ENCODE measurements at regions not wholly inside any gene's neighbourhood (a gene's known extent, or its start where the extent isn't known, plus 50 kb on each side); places are given as distances from the start of the nearest gene placed in this dataset.

DNA sequence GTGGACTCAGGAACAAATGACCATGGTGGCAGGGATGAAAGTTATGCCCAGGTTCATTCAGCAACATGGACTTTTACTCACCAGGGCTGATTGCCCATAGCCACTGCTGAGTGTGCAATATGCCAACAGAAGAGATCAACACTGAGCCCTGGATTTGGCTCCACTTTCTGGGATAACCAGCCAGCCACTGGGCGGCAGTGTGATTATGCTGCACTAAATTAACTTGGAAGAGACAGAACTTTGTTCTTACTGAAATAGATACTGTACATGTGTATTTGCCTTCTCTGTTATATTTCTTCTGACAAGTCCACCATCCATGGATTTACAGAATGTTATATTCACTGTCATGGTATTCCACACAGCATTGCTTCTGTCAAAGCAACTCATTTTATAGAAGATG, 257.4 kb downstream of the TDRD3 start:
- Histone ChIP-seq H3K4me3 (no peak overlapping the region), H3K27ac (no peak overlapping the region), H3K27me3 (no peaks in the 10 kb centered on the region), H3K9me3 (no peaks in the 10 kb centered on the region), H3K4me1 (no peaks in the 10 kb centered on the region), H3K36me3 (no peaks in the 10 kb centered on the region)
- no peak for TF ChIP-seq POLR2A (IDR thresholded peaks at IDR 0.05)
- TF ChIP-seq, protein P1, sequence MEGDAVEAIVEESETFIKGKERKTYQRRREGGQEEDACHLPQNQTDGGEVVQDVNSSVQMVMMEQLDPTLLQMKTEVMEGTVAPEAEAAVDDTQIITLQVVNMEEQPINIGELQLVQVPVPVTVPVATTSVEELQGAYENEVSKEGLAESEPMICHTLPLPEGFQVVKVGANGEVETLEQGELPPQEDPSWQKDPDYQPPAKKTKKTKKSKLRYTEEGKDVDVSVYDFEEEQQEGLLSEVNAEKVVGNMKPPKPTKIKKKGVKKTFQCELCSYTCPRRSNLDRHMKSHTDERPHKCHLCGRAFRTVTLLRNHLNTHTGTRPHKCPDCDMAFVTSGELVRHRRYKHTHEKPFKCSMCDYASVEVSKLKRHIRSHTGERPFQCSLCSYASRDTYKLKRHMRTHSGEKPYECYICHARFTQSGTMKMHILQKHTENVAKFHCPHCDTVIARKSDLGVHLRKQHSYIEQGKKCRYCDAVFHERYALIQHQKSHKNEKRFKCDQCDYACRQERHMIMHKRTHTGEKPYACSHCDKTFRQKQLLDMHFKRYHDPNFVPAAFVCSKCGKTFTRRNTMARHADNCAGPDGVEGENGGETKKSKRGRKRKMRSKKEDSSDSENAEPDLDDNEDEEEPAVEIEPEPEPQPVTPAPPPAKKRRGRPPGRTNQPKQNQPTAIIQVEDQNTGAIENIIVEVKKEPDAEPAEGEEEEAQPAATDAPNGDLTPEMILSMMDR (IDR thresholded peaks at IDR 0.05) = peak; percentile 29 to 63 (median 54)
- WGBS, 4 donors = 13 to 25% (median 21%) methylated on average over 1 of the region's 1 CpG
- intact Hi-C loops (cut with DNase I) = loop anchor here in 7 of 10 donors (5.0 to 10.0 kb wide), 3 partner anchors 750 to 760 kb away; partner anchors contain the start of gene PCDH20 (in 2 of the 7)
- DNase-seq (peak in 3 of 5 donors; percentile 33 to 53 (median 37)), ATAC-seq (peak; percentile 51 to 81 (median 75))

DNA sequence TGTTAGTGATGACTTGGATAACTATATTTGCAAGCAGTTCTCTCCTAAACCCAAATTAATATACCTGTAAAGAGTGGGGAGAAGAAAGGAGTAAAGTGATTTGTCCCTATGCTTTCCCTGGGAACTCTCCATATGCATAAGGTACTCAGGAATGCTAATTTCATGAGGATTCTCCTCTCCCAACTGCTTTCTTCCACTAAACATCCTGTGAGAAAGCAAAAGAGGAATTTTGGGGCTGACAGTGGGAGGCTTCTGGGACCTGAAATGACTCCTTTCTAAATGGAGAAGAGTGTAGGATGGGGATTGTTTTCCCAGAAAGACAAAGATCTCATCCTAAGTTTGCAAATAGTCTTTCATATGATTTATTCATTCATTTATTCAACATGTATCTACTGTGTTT, 250.5 kb downstream of the TDRD3 start:
- intact Hi-C loops (cut with DNase I) = no loop called here
- TF ChIP-seq, protein P1 (IDR thresholded peaks at IDR 0.05) = no peak
- TF ChIP-seq POLR2A (IDR thresholded peaks at IDR 0.05) = no peak
- no peak for ATAC-seq

DNA sequence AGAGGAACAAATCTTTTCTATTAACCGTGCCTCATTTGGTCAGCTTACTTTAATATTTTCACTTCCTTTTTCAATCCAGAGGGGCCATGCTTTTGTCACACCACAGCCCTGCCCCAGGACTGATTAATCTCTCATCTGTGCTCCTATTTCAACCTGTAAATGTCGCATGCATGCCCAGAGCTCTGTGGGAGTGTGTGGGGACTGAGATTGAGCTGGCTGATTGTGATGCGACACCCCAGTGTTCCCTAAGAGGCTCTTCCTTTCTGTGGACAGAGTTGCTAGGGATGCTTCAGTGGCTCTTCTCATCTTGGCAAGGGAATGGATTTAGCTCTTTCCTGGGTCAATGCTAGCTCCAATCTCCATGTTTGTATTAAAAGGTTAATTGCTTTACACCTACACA, 249.6 kb downstream of the TDRD3 start:
- intact Hi-C loops (cut with DNase I) = no loop called here
- no peak for DNase-seq
- Histone ChIP-seq H3K36me3 (no peaks in the 10 kb centered on the region), H3K9me3 (peaks cover 0 to 3% (median 0%) of the 10 kb centered on the region in 12 donors), H3K27ac (no peak overlapping the region), H3K4me3 (no peak overlapping the region), H3K4me1 (no peaks in the 10 kb centered on the region), H3K27me3 (peaks cover 0 to 3% (median 0%) of the 10 kb centered on the region in 9 donors)
- 72 to 85% (median 79%) methylated on average over 3 of the region's 3 CpGs for WGBS, 4 donors
- TF ChIP-seq, protein P1 (IDR thresholded peaks at IDR 0.05) = no peak
- no peak for TF ChIP-seq POLR2A (IDR thresholded peaks at IDR 0.05)
- no peak for ATAC-seq

More for the DNA sequence above, 250.5 kb downstream of the TDRD3 start:
- DNase-seq = no peak
- no peak overlapping the region for H3K27ac ChIP-seq
- H3K4me1 ChIP-seq = no peaks in the 10 kb centered on the region
- peaks cover 0 to 3% (median 0%) of the 10 kb centered on the region in 12 donors for H3K9me3 ChIP-seq
- H3K36me3 ChIP-seq = no peaks in the 10 kb centered on the region
- H3K27me3 ChIP-seq = peaks cover 0 to 3% (median 0%) of the 10 kb centered on the region in 9 donors
- no peak overlapping the region for H3K4me3 ChIP-seq

DNA sequence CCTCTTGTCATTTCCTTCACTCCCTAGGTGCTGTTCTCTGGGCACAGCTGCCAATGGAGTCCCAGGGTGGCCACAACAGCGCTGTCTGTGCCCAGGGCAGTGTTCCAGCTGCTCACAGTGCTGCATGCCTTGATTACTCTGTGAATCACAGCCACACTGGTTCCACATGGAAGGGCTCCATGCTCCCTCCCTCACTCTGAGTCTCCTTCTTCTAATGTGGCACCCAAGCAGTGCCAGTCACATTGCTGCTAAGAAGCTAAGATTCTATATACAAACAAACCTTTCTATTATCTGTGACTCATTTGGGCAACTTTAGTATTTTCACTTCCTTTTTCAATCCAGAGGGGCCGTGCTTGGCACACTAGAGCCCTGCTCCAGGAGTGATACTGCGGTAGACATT, 248.7 kb downstream of the TDRD3 start:
- Histone ChIP-seq H3K9me3 (peaks cover 0 to 3% (median 0%) of the 10 kb centered on the region in 12 donors), H3K27ac (no peak overlapping the region), H3K36me3 (no peaks in the 10 kb centered on the region), H3K4me3 (no peak overlapping the region), H3K4me1 (no peaks in the 10 kb centered on the region), H3K27me3 (peaks cover 0 to 5% (median 0%) of the 10 kb centered on the region in 9 donors)
- no peak for DNase-seq
- no peak for ATAC-seq
- WGBS, 4 donors = 83 to 90% (median 86%) methylated on average over 3 of the region's 3 CpGs
- intact Hi-C loops (cut with DNase I) = no loop called here
- TF ChIP-seq POLR2A (IDR thresholded peaks at IDR 0.05) = no peak
- TF ChIP-seq, protein P1 (IDR thresholded peaks at IDR 0.05) = no peak

Data from heart left ventricle (tissue), 16 donors.